NCI-H1694 treated with DMSO at 0.1 percent for 48 hours (cell line): ENCODE measurements at regions not wholly inside any gene's neighbourhood (a gene's known extent, or its start where the extent isn't known, plus 50 kb on each side); places are given as distances from the start of the nearest gene placed in this dataset.

Source experiments
- DNase-seq: peaks from one replicate; lab custom pipeline; 2025; lab: John Stamatoyannopoulos, UW

GRCh38 chr11:106581399-106581798 is 436.9 kb downstream of the GUCY1A2 start:
- DNase-seq = no peak

GRCh38 chr11:106585061-106585460 is 433.2 kb downstream of the GUCY1A2 start:
- no peak for DNase-seq

- no peak for DNase-seq
Measured at GRCh38 chr11:106594751-106595351, 423.4 kb downstream of the GUCY1A2 start.

- DNase-seq = no peak
Measured at GRCh38 chr11:106601684-106602297, 416.5 kb downstream of the GUCY1A2 start.

- no peak for DNase-seq
Measured at GRCh38 chr11:106608677-106609076, 409.6 kb downstream of the GUCY1A2 start.

GRCh38 chr11:106614262-106614661 is 404.0 kb downstream of the GUCY1A2 start:
- no peak for DNase-seq

GRCh38 chr11:106619320-106619990 is 398.8 kb downstream of the GUCY1A2 start:
- DNase-seq = no peak

GRCh38 chr11:106621484-106621883 is 396.8 kb downstream of the GUCY1A2 start:
- no peak for DNase-seq
